ENCODE measurements at regions not wholly inside any gene's neighbourhood (a gene's known extent, or its start where the extent isn't known, plus 50 kb on each side); places are given as distances from the start of the nearest gene placed in this dataset.

- no peak overlapping the region for H3K27ac ChIP-seq
- 84% methylated on average over 4 of the region's 4 CpGs for WGBS
- no peak for TF ChIP-seq POLR2A (IDR thresholded peaks at IDR 0.05)
- TF ChIP-seq POLR2AphosphoS5 (IDR thresholded peaks at IDR 0.05): no peak
- no peak for TF ChIP-seq CTCF (IDR thresholded peaks at IDR 0.05)
Observed at GRCh38 chr1:217153361-217153760, 430.1 kb upstream of the ESRRG start.

GRCh38 chr1:217150366-217150765, 427.1 kb upstream of the ESRRG start:
- H3K27me3 ChIP-seq (replicated peaks; ENCODE audit: insufficient read depth): no peaks in the 10 kb centered on the region
- intact Hi-C loops (cut with DNase I): no loop called here
- TF ChIP-seq POLR2A (IDR thresholded peaks at IDR 0.05) (no peak), CTCF (IDR thresholded peaks at IDR 0.05) (no peak), POLR2AphosphoS5 (IDR thresholded peaks at IDR 0.05) (no peak)
- DNase-seq (ENCODE audit: low spot score): no peak
- no peaks in the 10 kb centered on the region for H3K36me3 ChIP-seq
- no peaks in the 10 kb centered on the region for H3K9me3 ChIP-seq
- H3K27ac ChIP-seq: no peak overlapping the region
- H3K4me3 ChIP-seq: no peak overlapping the region
- H3K4me1 ChIP-seq (replicated peaks): no peaks in the 10 kb centered on the region

More at GRCh38 chr1:217153361-217153760, 430.1 kb upstream of the ESRRG start:
- Histone ChIP-seq H3K36me3 (no peaks in the 10 kb centered on the region), H3K4me1 (replicated peaks) (no peaks in the 10 kb centered on the region), H3K27me3 (replicated peaks; ENCODE audit: insufficient read depth) (no peaks in the 10 kb centered on the region), H3K4me3 (no peak overlapping the region), H3K9me3 (no peaks in the 10 kb centered on the region)
- intact Hi-C loops (cut with DNase I): no loop called here
- DNase-seq (ENCODE audit: low spot score): no peak

- no peak overlapping the region for H3K4me3 ChIP-seq
- intact Hi-C loops (cut with DNase I): no loop called here
- H3K36me3 ChIP-seq: no peaks in the 10 kb centered on the region
- no peak overlapping the region for H3K27ac ChIP-seq
- WGBS: 46% methylated on average over 2 of the region's 2 CpGs
- DNase-seq (ENCODE audit: low spot score): no peak
- TF ChIP-seq POLR2A (IDR thresholded peaks at IDR 0.05): no peak
- TF ChIP-seq CTCF (IDR thresholded peaks at IDR 0.05): no peak
- TF ChIP-seq POLR2AphosphoS5 (IDR thresholded peaks at IDR 0.05): no peak
- H3K27me3 ChIP-seq (replicated peaks; ENCODE audit: insufficient read depth): no peaks in the 10 kb centered on the region
- H3K4me1 ChIP-seq (replicated peaks): no peaks in the 10 kb centered on the region
- H3K9me3 ChIP-seq: no peaks in the 10 kb centered on the region
Observed at GRCh38 chr1:217149791-217150190, 426.6 kb upstream of the ESRRG start.

GRCh38 chr1:217141711-217142110, 418.5 kb upstream of the ESRRG start:
- intact Hi-C loops (cut with DNase I): no loop called here
- peaks cover 7% of the 10 kb centered on the region for H3K27me3 ChIP-seq (replicated peaks; ENCODE audit: insufficient read depth)
- no peaks in the 10 kb centered on the region for H3K4me1 ChIP-seq (replicated peaks)
- no peak overlapping the region for H3K4me3 ChIP-seq
- H3K9me3 ChIP-seq: no peaks in the 10 kb centered on the region
- 93% methylated on average over 2 of the region's 2 CpGs for WGBS
- TF ChIP-seq CTCF (IDR thresholded peaks at IDR 0.05) (no peak), POLR2AphosphoS5 (IDR thresholded peaks at IDR 0.05) (no peak), POLR2A (IDR thresholded peaks at IDR 0.05) (no peak)
- no peaks in the 10 kb centered on the region for H3K36me3 ChIP-seq
- no peak overlapping the region for H3K27ac ChIP-seq
- DNase-seq (ENCODE audit: low spot score): no peak

GRCh38 chr1:217140041-217140901, 417.0 kb upstream of the ESRRG start:
- H3K27me3 ChIP-seq (replicated peaks; ENCODE audit: insufficient read depth): peaks cover 7% of the 10 kb centered on the region
- no peak for DNase-seq (ENCODE audit: low spot score)
- H3K36me3 ChIP-seq: no peaks in the 10 kb centered on the region
- 73% methylated on average over 30 of the region's 30 CpGs for WGBS
- TF ChIP-seq POLR2AphosphoS5 (IDR thresholded peaks at IDR 0.05) (no peak), POLR2A (IDR thresholded peaks at IDR 0.05) (no peak), CTCF (IDR thresholded peaks at IDR 0.05) (no peak)
- no peak overlapping the region for H3K27ac ChIP-seq
- no peaks in the 10 kb centered on the region for H3K9me3 ChIP-seq
- intact Hi-C loops (cut with DNase I): no loop called here
- no peak overlapping the region for H3K4me3 ChIP-seq
- H3K4me1 ChIP-seq (replicated peaks): no peaks in the 10 kb centered on the region

Data from prostate gland (tissue), 2 donors.